SK-N-SH (cell line): ENCODE measurements at regions not wholly inside any gene's neighbourhood (a gene's known extent, or its start where the extent isn't known, plus 50 kb on each side); places are given as distances from the start of the nearest gene placed in this dataset.

Experiments used
- RFX5 ChIP-seq: IDR thresholded peaks from 2 replicates; pipeline ENCODE4 v1.6.1; 2012; ENCODE audit warnings: mild to moderate bottlenecking, improper control_type of control experiment, low read length
- SIN3A ChIP-seq: IDR thresholded peaks from 2 replicates; pipeline ENCODE4 v1.6.1; 2012; ENCODE audit warnings: low read depth, mild to moderate bottlenecking, low read length, moderate library complexity, borderline replicate concordance
- YY1 ChIP-seq: IDR thresholded peaks from 2 replicates; pipeline ENCODE4 v1.4.0; 2012; ENCODE audit warnings: low read depth, mild to moderate bottlenecking
- TF ChIP-seq, protein P1 (sequence below): fragments of 200-600 bp; sonication (generic); IDR thresholded peaks from 2 replicates; pipeline ENCODE4 v1.6.1; 2017; ENCODE audit warnings: antibody characterized with exemption, mild to moderate bottlenecking, moderate library complexity

DNA sequence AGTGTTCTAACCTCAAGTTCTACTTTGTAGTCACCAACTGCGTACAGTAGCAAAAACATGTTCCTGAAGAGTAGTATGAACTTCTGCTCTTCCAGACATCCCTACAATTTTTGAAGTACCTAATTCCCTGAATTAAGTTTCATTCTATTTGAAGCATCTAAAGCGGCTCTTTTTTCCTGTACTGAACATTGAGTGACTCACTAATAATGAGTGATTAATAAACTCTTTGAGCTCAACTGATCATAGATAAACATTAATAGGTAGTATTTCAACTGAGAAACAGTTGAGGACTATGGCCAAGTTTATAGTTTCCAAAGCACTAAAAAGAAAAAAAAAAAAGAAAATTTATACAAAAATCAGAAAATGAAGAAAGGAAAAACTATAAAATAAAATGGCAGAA is 683.1 kb downstream of the LTN1 start:
- no peak for TF ChIP-seq YY1
- TF ChIP-seq, protein P1, sequence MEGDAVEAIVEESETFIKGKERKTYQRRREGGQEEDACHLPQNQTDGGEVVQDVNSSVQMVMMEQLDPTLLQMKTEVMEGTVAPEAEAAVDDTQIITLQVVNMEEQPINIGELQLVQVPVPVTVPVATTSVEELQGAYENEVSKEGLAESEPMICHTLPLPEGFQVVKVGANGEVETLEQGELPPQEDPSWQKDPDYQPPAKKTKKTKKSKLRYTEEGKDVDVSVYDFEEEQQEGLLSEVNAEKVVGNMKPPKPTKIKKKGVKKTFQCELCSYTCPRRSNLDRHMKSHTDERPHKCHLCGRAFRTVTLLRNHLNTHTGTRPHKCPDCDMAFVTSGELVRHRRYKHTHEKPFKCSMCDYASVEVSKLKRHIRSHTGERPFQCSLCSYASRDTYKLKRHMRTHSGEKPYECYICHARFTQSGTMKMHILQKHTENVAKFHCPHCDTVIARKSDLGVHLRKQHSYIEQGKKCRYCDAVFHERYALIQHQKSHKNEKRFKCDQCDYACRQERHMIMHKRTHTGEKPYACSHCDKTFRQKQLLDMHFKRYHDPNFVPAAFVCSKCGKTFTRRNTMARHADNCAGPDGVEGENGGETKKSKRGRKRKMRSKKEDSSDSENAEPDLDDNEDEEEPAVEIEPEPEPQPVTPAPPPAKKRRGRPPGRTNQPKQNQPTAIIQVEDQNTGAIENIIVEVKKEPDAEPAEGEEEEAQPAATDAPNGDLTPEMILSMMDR: no peak
- TF ChIP-seq SIN3A: no peak
- TF ChIP-seq RFX5: no peak
